Gastroesophageal sphincter (tissue), 3 donors: ENCODE measurements at regions not wholly inside any gene's neighbourhood (a gene's known extent, or its start where the extent isn't known, plus 50 kb on each side); places are given as distances from the start of the nearest gene placed in this dataset.

ENCODE experiments used
- POLR2A ChIP-seq, 2 donors: fragments of 450-650 bp; IDR thresholded peaks; one replicate each; pipeline ENCODE4 v1.6.1; 2017; ENCODE audit warnings: antibody characterized with exemption in 2 of 2, mild to moderate bottlenecking in 2 of 2, moderate library complexity in 1 of 2
- POLR2AphosphoS5 ChIP-seq: sonication (generic); formaldehyde crosslinking; IDR thresholded peaks from one replicate; pipeline ENCODE4 v1.6.1; 2017; ENCODE audit warnings: antibody characterized with exemption
- TF ChIP-seq, protein P1 (sequence below), 4 experiments: fragments of 200-600 bp in 2 of 4; fragments of 450-650 bp in 2 of 4; sonication (generic) in 1 of 4; IDR thresholded peaks; one replicate each; pipeline ENCODE4 v1.5.1; 2017 to 2019; ENCODE audit warnings: antibody characterized with exemption in 4 of 4, mild to moderate bottlenecking in 2 of 4, moderate library complexity in 2 of 4

DNA sequence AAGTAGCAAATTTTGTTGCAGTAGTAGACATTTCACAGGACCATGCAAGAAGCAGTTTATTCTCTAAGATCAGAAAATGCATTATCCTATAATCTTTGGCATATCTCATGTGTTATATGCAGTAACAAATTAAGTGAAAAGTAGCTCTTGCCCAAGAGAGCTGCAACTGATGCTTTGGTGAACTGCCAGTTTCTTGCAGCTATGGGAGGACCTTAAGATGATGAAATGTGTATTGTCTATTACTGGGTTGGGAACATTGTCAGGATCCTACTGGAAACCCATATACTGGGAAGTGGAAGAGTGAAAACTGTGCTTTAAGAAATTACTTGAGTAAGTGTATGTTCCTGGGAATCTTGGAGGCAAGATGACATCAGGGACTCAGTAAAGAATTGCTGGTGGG, 238.8 kb downstream of the DACT1 start:
- TF ChIP-seq POLR2A (IDR thresholded peaks at IDR 0.05): no peak
- TF ChIP-seq, protein P1, sequence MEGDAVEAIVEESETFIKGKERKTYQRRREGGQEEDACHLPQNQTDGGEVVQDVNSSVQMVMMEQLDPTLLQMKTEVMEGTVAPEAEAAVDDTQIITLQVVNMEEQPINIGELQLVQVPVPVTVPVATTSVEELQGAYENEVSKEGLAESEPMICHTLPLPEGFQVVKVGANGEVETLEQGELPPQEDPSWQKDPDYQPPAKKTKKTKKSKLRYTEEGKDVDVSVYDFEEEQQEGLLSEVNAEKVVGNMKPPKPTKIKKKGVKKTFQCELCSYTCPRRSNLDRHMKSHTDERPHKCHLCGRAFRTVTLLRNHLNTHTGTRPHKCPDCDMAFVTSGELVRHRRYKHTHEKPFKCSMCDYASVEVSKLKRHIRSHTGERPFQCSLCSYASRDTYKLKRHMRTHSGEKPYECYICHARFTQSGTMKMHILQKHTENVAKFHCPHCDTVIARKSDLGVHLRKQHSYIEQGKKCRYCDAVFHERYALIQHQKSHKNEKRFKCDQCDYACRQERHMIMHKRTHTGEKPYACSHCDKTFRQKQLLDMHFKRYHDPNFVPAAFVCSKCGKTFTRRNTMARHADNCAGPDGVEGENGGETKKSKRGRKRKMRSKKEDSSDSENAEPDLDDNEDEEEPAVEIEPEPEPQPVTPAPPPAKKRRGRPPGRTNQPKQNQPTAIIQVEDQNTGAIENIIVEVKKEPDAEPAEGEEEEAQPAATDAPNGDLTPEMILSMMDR (IDR thresholded peaks at IDR 0.05): no peak
- TF ChIP-seq POLR2AphosphoS5: no peak
